ENCODE measurements at regions not wholly inside any gene's neighbourhood (a gene's known extent, or its start where the extent isn't known, plus 50 kb on each side); places are given as distances from the start of the nearest gene placed in this dataset.
"Not testable (repeated sequence)": the region's sequence is repeated elsewhere in the genome, so short reads cannot be mapped to it uniquely, and the experiment has no call there.

DNA sequence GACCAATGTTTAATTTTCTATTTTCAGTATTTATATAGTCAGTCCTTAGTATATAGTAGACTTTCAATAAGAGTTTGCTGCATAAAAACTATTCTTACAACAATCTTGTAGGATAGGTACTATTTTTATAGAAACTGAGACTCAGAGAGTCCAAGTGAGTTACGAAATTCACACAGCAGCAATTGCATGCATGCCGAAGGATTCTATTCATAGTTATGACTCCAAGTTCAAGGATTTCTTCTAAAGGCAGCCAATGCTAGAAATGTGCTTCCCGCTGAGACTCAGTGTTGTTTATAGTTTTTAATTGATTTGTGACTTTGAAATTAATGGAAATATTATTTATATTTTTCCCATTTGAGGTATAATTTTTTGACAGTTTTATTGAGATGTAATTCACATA lies 62.7 kb upstream of the CSNK1A1L start:
- no peak for DNase-seq

DNA sequence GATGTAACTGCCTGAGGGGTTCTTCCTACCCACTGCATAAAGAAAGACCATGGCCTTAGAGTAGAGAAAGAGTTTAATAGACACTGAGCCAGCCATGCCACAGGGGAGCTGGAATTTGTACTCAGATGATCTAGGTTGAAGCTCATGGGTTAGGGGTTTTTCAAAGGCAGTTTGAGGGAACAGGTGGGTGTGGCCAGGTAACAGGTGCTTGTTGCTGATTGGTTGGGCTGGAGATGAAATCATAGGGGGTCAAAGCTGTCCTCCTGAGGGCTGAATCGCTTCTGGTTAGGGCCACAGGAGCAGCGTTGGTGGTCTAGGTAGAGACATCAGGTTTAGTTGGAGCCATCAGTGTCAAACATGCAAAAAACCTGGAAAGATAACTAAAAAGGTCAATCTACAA lies 59.2 kb upstream of the CSNK1A1L start:
- no peak for DNase-seq

DNA sequence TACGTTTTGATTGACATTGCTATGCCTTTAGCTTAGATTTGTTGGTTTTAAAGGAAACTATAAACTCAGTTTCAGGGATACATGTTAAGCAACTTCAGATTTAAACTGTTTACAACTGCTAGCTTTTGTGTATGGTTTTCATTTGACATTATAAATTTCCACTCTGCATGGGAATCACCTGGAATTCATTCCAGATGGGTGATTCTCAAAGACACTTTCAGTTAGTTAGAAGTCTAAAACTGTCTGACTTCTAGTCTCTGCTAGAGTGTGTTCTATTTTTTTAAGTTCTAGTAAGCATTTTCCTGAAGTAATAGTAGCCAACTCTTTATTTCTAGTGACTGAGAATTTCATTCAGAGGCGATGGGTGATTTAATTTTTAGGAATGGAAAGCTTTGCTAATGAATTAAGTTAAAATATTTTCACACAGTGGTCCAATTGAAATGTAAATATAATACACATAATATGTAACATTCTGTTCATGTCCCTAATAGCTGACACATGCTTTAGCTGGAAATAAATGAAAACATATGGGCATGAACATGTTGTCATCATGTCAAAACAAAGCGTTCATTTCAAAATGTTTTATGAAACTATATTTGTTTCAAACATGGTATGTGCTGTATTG lies 58.3 kb upstream of the CSNK1A1L start:
- DNase-seq = no peak

DNA sequence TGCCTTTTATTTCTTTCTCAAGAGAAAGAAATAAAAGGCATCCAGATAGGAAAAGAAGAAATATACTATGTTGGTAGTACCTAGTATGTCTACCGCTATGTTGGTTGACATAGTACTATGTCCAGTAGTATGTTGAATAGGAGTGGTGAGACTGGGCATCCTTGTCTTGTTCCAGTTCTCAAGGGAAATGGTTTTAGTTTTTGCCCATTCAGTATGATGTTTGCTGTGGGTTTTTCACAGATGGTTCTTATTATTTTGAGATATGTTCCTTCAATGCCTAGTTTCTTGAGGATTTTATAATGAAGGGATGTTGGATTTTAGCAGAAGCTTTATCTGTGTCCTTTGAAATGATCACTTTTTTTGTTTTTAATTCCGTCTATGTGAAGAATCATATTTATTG lies 53.0 kb upstream of the CSNK1A1L start:
- no peak for DNase-seq

DNA sequence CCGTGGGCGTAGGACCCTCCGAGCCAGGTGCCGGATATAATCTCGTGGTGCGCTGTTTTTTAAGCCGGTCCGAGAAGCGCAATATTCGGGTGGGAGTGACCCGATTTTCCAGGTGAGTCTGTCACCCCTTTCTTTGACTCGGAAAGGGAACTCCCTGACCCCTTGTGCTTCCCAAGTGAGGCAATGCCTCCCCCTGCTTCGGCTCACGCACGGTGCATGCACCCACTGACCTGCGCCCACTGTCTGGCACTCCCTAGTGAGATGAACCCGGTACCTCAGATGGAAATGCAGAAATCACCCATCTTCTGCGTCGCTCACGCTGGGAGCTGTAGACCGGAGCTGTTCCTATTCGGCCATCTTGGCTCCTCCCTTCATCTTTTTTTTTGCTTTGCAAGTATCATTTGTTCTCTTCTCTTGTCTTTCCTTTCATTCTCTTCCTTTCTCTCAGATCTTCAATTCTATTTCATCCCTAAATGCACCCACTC lies 50.2 kb upstream of the CSNK1A1L start:
- not testable (repeated sequence) for DNase-seq
